ENCODE measurements at regions not wholly inside any gene's neighbourhood (a gene's known extent, or its start where the extent isn't known, plus 50 kb on each side); places are given as distances from the start of the nearest gene placed in this dataset.
"Not testable (repeated sequence)": the region's sequence is repeated elsewhere in the genome, so short reads cannot be mapped to it uniquely, and the experiment has no call there.

DNA sequence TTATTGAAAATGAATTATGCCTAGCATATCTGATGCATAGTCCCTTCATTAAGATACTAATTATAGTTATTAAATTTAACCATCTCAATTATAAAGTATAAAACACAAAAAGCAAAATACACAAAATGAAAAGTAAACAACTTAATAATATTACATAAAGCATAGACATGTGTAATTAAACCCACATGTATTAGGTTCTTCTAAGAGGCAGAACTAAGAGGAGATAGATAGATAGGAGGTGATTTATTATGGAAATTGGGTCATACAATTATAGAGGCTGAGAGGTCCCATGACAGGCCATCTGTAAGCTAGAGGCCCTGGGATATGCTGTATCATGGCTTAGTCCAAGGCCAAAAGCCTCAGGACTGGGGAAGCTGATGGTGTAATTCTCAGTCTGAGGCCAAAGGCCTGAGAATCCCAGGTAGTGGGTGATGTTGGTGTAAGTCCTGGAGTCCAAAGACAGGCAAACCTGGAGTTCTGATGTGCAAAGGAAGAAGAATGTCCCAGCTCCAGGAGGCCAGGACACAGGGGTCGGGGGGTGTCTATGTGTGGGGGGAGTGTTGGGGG, 953.3 kb downstream of the TRHDE start:
- no peak for DNase-seq

DNA sequence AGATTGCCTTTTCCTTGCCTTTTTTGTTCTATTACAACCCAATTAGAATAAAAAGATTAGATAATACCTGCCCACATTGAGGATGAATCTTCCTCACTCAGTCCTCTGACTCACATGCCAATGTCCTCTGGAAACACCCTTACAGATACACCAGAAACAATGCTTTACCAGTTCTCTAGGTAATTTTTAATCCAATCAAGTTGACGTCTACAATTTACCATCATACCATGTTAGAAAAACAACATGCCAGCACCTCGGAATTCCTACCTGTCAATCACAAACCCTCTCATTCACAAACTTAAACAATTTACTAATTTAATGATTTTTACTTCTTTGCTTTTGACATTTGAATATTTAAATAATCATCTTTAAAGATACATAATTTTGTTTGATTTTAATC, 953.8 kb downstream of the TRHDE start:
- no peak for DNase-seq

DNA sequence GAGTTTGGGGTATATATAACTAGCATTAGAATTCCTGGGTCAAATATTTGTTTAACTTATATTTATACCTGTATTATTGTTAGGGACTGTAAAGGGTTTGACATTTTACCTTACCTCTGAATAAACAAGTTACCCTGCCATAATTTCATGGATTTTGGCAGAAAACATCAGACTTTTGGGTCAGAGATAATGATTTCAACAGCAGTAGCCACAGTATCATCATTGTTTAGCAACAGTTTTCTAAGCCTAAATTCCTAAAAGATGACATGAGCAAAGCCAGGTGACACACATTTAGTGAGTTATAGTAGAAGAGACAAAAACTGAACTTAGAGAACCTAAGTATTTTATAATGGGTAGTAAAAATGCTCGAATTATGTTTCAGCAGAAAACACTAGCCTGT, 954.4 kb downstream of the TRHDE start:
- no peak for DNase-seq

- not testable (repeated sequence) for DNase-seq
These were observed 956.7 kb downstream of the TRHDE start for GRCh38 chr12:73228828-73229227.

DNA sequence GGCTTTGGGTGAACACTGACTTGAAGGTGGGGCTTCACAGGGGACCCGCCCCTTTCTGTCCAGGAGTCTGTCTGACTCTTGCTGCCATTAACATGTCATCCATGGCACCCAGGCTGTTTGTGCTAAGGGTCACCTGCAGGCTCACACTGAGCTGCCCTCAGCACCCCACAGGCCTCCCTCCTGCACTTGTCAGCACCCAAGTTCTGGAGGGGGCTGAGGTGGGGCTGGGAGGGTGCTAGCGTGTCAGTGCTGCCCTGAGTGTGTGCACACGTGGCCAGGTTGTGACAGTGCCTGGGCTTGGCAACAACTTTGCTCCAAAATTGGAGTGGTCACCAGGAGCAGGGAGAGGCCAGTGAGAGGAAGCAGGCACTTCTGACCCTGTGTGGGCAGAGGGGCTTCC, 963.2 kb downstream of the TRHDE start:
- no peak for DNase-seq

DNA sequence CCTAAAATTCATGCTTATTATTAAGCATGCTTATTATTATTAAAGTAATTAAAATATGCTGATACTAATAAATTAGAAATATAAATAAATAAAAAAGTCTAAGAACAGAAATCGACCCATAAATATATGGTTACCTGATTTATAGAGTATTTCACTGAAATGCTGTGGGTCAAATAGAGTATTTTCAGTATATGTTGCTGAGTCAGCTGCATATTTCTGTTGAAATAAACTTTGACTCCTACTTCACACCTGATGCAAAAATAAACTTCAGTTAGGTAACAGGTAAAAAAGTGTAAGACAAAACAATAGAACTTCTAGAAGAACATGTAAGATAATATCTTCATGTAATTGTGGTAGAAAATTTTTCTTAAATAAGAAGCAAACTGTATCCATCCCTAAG, 967.9 kb downstream of the TRHDE start:
- DNase-seq, result no peak

DNA sequence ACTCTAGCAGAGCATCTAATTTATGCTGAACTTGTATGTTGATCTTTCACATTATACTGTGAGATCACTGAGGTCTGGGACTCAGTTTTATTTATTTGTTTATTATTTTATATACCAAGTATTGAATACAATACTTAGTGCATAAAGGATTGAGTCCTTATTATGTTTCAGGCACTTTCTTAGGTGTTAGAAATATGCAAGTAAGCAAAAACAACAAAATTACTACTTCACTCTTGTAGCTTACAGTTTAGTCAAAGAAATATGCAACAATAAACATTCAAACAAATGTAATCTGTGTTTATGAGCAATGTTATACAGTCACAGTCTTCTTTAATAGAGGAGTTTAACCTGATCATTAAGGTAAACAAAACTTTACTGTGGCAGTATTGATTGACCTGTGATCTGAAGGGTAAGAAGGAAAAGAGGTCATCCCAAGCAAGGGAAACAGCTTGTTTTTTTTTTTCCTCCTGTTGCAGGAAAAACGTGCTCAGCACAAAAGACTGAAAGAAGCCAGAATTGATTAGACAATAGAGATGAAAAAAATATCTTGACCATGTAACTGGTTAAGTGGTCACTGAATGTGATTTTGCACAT, 990.7 kb downstream of the TRHDE start:
- no peak for DNase-seq

- no peak for DNase-seq
These were observed 994.0 kb downstream of the TRHDE start for GRCh38 chr12:73266206-73266605.

DNA sequence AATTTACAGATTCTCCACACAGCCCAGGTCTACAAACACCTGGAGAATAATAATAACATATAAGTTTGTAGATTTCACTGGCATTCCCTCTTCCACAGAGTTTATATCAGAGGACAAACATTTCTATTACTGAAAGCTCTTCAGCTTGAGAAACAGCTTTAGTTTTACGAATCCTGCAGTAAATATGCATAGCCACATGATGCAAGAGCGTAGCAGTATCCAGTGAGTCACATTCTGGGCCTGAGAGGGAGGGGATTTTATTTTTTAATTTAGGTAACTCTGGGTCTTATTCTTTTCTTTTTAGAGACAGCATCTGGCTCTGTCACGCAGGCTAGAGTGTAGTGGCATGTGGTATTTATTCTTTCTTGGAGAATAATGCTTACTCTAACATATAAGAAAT, 1002.8 kb downstream of the TRHDE start:
- DNase-seq, result no peak

GRCh38 chr12:73277971-73278370, 1005.8 kb downstream of the TRHDE start:
- DNase-seq, result no peak

DNA sequence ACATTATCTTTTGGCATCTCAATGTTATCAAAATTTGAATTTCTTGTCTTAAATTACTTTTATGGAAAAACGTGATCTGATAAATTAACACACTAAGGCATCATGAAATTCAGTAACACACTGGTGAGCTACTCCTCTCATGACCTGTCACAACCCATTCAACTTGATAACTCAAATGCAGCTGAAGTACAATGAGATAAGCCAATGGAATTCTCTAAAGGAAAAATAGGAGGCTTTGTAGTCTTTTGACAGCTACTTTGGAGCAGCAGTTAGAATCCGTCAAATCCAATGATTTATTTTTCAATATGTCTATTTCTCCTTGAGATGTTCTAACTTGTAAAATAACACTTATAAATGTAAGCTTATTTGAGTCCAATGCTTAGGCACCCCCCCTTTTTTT, 1029.4 kb downstream of the TRHDE start:
- DNase-seq, result no peak

GRCh38 chr12:73307260-73307659, 1035.1 kb downstream of the TRHDE start:
- no peak for DNase-seq

GRCh38 chr12:73308079-73308478, 1035.9 kb downstream of the TRHDE start:
- no peak for DNase-seq

DNA sequence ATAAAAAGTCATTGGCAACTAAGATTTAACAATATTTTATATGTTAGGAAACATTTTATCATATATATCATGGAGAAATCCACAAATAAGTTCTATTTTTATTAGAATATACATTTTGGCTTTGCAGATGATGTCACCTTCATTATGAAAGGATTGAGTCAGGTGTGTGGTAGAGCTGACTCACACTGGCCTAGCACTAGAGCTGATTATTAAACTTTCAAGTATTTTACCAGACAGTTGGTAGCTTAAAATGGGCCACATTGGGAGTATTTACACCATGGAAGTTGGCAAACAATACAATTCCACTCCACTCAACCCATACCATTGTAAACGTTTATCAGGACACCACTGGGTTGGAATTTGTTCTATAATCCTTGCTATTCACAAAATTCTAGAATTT, 1036.6 kb downstream of the TRHDE start:
- no peak for DNase-seq

DNA sequence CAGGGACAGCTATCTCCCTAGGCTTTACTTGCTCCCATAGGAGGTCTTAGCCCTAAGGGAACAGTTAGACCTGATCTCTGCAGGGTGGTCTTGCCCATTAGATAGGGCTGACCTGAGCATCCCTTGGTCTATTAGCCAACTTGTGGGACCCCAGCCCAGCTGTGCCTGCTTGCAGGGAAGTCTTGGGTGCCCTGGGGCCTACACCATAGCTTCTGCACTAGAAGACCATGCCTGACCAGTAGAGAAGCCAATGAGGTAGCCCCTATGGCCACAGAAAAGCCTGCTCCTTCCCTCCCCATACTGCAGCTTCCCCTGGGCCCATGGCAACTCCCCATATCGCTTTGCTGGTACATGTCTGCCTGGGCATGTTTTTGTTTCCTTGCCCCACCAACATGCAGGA, 1049.1 kb downstream of the TRHDE start:
- DNase-seq, result no peak

GRCh38 chr12:73321776-73322175, 1049.6 kb downstream of the TRHDE start:
- DNase-seq, result no peak

DNA sequence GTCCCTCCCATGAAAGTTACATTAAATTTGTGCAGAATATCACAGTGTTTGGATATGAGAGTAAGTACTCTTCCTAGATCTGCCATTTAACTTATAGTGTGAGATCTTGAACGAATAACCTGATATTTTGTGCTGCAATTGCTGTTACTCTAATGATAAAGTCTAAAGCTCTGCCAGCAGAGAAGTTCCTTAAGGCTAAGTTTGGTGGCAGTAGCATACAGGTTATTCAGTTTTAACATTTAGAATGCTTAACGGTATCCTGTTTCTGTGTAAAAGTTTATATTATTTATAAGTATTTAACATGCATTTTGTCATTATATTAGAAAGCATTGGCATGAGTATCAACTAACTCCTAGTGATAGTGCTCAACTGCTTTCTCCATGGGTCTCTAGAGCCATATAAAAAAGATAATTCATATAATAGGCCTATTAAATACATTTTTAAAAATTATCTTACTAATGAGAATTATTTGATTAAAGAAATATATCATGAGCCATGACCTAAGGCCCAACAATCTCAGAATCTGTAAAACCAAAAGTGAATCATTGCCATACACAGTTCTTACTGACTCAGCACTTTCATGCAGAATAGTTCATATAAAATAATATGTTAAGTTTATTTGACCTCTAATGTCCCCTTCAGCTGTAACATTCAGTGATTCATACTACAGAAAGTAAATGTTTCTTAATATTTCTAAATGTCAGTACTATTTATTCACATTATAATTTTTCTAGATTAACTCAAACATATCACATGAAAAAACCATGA, 1058.6 kb downstream of the TRHDE start:
- no peak for DNase-seq

GRCh38 chr12:73341559-73342247, 1069.5 kb downstream of the TRHDE start:
- no peak for DNase-seq

DNA sequence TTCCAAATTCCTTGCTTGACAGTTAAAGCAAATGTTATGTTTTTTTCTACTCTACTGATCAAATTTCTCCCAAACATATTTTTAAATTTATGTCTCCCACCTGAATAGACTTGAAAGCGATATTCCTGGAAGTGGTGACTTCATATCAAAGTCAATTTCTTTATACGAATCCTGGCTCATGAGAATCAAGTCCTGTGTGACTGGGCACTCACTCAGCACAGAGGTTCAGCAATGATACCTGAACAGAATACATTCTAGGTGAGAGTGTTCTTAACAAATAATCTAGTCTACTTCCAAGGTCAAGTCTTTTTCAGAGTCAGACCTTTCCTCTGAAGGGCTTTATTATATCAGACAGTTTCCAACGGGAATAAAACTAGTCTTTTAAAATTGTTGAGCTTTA, 1070.6 kb downstream of the TRHDE start:
- DNase-seq, result no peak

DNA sequence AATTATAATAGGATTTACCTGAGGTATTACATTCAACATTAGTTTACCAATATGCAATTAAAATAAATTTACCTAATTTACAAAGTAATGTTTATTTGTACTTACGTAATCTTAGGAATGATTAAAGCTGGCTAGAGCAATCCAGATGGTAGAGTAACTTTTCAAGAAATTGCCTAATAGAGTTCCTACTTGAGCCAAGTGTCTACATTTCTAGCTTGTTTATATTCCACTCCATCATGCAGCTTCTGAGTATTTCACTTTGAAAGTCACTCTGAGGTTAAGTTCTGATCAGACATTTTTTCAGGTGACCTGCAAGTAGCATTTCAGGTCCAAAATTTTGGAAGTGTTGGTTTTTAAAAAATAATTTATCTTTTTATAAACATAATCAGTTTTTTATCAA, 1080.7 kb downstream of the TRHDE start:
- no peak for DNase-seq

DNA sequence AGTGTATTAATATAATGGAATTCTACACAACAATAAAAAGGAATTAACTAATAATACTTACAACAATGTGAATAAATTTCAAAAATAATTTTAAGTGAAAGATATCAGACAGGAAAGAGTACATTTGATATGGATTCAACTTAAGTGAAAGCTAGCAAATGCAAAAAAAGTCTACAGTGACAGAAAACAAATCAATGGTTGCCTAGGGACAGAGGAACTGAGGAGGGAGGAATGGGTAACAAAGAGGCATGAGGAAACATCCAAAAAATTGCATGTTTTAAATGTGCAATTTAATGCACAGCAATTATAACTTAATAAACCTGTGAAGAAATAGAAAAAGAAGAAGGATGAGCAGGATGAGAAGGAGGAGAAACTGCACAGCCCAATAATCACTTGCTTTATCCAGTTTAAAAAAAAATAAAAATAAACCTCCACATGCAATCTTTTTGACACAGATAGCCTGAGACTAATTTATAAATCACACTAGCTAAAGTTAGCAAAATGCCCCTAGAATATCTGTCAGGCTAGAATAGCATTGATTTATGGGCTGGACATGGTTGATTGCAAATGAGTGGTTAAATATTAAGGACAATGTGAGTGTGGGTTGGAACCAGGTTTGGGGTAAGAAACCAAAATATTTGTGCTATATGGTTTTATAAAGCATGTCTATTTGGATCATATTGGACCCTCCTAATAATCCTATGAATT, 1089.1 kb downstream of the TRHDE start:
- DNase-seq, result no peak

DNA sequence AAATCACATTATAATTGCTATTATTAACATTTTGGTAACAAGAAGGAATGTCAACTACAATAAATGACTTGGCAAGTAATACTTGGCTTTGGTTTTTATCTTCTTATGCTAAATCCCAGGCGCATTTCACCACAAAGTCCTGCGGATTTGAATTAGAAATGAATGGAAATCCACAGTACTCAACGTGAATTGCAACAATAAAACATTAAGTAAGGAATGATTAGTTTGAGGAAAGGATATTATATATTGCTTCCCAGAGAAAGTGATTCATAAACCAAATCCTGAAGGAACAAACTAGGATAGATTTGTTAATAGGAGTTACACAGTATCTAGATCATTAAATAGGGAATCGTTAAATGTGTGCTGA, 1089.7 kb downstream of the TRHDE start:
- no peak for DNase-seq

- DNase-seq, result no peak
These were observed 1090.5 kb downstream of the TRHDE start for GRCh38 chr12:73362666-73363065.

Measured in activated CD4-positive, alpha-beta T cell treated with anti-CD3 and anti-CD28 coated beads, Interleukin-10, Interleukin-2, amounts not matched to agents 100 ng/mL and 50 ng/mL, durations not matched to agents 16 hours and 8 hours (primary cell).